GM23248 (cell line): ENCODE measurements at regions not wholly inside any gene's neighbourhood (a gene's known extent, or its start where the extent isn't known, plus 50 kb on each side); places are given as distances from the start of the nearest gene placed in this dataset.

ENCODE experiments used
- EZH2 ChIP-seq: fragments of 200-600 bp; sonication (generic); IDR thresholded peaks from 2 replicates; pipeline ENCODE4 v1.6.1; 2018; ENCODE audit warnings: antibody characterized with exemption, mild to moderate bottlenecking; ENCODE audit not compliant: insufficient read depth, poor library complexity, severe bottlenecking
- EZH2phosphoT487 ChIP-seq: fragments of 200-600 bp; sonication (generic); IDR thresholded peaks from 2 replicates; pipeline ENCODE4 v1.6.1; 2018; ENCODE audit warnings: antibody characterized with exemption, moderate library complexity, mild to moderate bottlenecking, low read depth; ENCODE audit not compliant: insufficient read depth

- TF ChIP-seq EZH2 (no peak), EZH2phosphoT487 (no peak)
These were observed 141.6 kb upstream of the RPS23 start for GRCh38 chr5:82419559-82420332.
